Mammary epithelial cell (primary cell): ENCODE measurements at regions not wholly inside any gene's neighbourhood (a gene's known extent, or its start where the extent isn't known, plus 50 kb on each side); places are given as distances from the start of the nearest gene placed in this dataset.

Experiments
- EZH2 ChIP-seq: IDR thresholded peaks from 2 replicates; pipeline ENCODE4 v1.6.1; 2012; ENCODE audit warnings: low read length, inconsistent platforms, borderline replicate concordance
- TF ChIP-seq, protein P1 (sequence below), 2 donors: IDR thresholded peaks in 1 of 2; conservative IDR thresholded peaks in 1 of 2; 2 replicates each; pipeline ENCODE4 v1.5.1; 2011 to 2012; ENCODE audit warnings: inconsistent platforms in 2 of 2, low read length in 2 of 2, mild to moderate bottlenecking in 2 of 2, control low read depth in 1 of 2, low read depth in 1 of 2; ENCODE audit not compliant: insufficient read depth in 1 of 2; ENCODE audit errors: extremely low read depth in 1 of 2

DNA sequence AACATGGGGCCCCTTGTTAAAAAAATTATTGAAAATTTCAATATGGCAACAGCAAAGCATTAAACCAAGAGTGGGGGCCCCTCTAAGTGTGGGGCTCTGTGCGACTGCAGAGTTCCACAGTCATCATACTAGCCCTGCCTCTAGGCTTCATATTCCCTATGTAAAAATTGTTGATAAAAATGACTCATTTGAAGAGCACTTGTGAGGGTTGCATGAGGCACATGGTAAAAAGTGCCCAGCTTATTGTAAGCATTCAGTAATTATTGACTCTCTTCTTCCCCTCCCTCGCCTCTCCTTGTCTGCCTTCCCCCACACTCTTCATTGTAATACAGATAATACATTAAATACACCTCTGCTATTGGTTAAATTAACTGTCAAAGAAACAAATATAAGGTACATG lies 86.7 kb upstream of the PTBP2 start:
- TF ChIP-seq, protein P1, sequence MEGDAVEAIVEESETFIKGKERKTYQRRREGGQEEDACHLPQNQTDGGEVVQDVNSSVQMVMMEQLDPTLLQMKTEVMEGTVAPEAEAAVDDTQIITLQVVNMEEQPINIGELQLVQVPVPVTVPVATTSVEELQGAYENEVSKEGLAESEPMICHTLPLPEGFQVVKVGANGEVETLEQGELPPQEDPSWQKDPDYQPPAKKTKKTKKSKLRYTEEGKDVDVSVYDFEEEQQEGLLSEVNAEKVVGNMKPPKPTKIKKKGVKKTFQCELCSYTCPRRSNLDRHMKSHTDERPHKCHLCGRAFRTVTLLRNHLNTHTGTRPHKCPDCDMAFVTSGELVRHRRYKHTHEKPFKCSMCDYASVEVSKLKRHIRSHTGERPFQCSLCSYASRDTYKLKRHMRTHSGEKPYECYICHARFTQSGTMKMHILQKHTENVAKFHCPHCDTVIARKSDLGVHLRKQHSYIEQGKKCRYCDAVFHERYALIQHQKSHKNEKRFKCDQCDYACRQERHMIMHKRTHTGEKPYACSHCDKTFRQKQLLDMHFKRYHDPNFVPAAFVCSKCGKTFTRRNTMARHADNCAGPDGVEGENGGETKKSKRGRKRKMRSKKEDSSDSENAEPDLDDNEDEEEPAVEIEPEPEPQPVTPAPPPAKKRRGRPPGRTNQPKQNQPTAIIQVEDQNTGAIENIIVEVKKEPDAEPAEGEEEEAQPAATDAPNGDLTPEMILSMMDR (conservative IDR thresholded peaks at IDR 0.05 in 1 of 2, IDR thresholded peaks at IDR 0.05 in 1 of 2; ENCODE audit: extremely low read depth in 1 of 2, insufficient read depth in 1 of 2, low read depth in 1 of 2, low read length in 2 of 2) = no peak
- TF ChIP-seq EZH2 = no peak
